IMR-90 (cell line): ENCODE measurements at regions not wholly inside any gene's neighbourhood (a gene's known extent, or its start where the extent isn't known, plus 50 kb on each side); places are given as distances from the start of the nearest gene placed in this dataset.

ENCODE experiments used
- ATAC-seq: fragments of 200-7000 bp; cut with Tn5 transposase; 2 replicates; pipeline ENCODE4 v1.9.1; 2020; ENCODE audit warnings: low read depth, mild to moderate bottlenecking, moderate library complexity
- BruUV-seq: library from RNA; stranded (reverse); fragments of 400-500 nt; replicated peaks from 2 replicates; lab custom pipeline; 2021; lab: Mats Ljungman, UMichigan
- CTCF ChIA-PET: fragments of 300-600 bp; formaldehyde crosslinking; extraction: SDS; loops from one replicate; lab custom pipeline; 2021; ENCODE audit warnings: antibody characterized with exemption; lab: Yijun Ruan, JAX
- POLR2A ChIA-PET: fragments of 300-600 bp; sonication (Branson Sonifier 250); formaldehyde crosslinking; loops from one replicate; lab custom pipeline; 2022; ENCODE audit warnings: antibody characterized with exemption; ENCODE audit not compliant: unreplicated experiment; lab: Charles Lee
- DNase-seq: peaks from one replicate; pipeline ENCODE4 v3.0.0; 2013
- H2AFZ ChIP-seq: replicated peaks from 2 replicates; pipeline ENCODE3; 2013; ENCODE audit warnings: low read length, mild to moderate bottlenecking; ENCODE audit not compliant: poor library complexity
- H2AK5ac ChIP-seq: 2 replicates; pipeline ENCODE4 v1.6.1; 2013; ENCODE audit warnings: low read depth, low read length, inconsistent platforms
- H2AK9ac ChIP-seq: replicated peaks from 2 replicates; pipeline ENCODE3; 2013; ENCODE audit warnings: mild to moderate bottlenecking, low read depth, low read length, moderate library complexity; ENCODE audit not compliant: poor library complexity
- H2BK120ac ChIP-seq: 2 replicates; pipeline ENCODE4 v1.6.1; 2013; ENCODE audit warnings: low read depth, low read length, inconsistent platforms
- H2BK15ac ChIP-seq: 3 replicates; pipeline ENCODE4 v1.6.1; 2013; ENCODE audit warnings: low read depth, low read length, inconsistent platforms
- H2BK20ac ChIP-seq: 2 replicates; pipeline ENCODE4 v1.6.1; 2013; ENCODE audit warnings: low read depth, mild to moderate bottlenecking, inconsistent platforms, low read length, moderate library complexity
- H2BK5ac ChIP-seq: 2 replicates; pipeline ENCODE4 v1.6.1; 2013; ENCODE audit warnings: mild to moderate bottlenecking, low read depth, low read length, inconsistent platforms; ENCODE audit not compliant: poor library complexity, severe bottlenecking
- H3K14ac ChIP-seq: replicated peaks from 2 replicates; pipeline ENCODE4 v1.6.1; 2013; ENCODE audit warnings: low read depth, low read length, inconsistent platforms
- H3K18ac ChIP-seq: 2 replicates; pipeline ENCODE4 v1.6.1; 2013; ENCODE audit warnings: low read depth, low read length, control low read depth
- H3K23ac ChIP-seq: 2 replicates; pipeline ENCODE4 v1.6.1; 2013; ENCODE audit warnings: low read depth, low read length, inconsistent platforms
- H3K27ac ChIP-seq: 2 replicates; pipeline ENCODE4 v1.5.1; 2013; ENCODE audit warnings: mild to moderate bottlenecking, control low read depth, low read length; ENCODE audit not compliant: insufficient read depth
- H3K27me3 ChIP-seq: 2 replicates; pipeline ENCODE4 v1.6.1; 2013; ENCODE audit warnings: low read length; ENCODE audit not compliant: control insufficient read depth, insufficient read depth
- H3K36me3 ChIP-seq: 2 replicates; pipeline ENCODE4 v1.6.1; 2013; ENCODE audit warnings: low read length, mixed read lengths; ENCODE audit not compliant: control insufficient read depth, insufficient read depth
- H3K4ac ChIP-seq: 2 replicates; pipeline ENCODE4 v1.6.1; 2013; ENCODE audit warnings: low read depth, low read length, inconsistent platforms
- H3K4me1 ChIP-seq: 2 replicates; pipeline ENCODE4 v1.6.1; 2013; ENCODE audit warnings: low read length, mixed read lengths; ENCODE audit not compliant: control insufficient read depth, insufficient read depth
- H3K4me2 ChIP-seq: 2 replicates; pipeline ENCODE4 v1.6.1; 2013; ENCODE audit warnings: low read depth, mild to moderate bottlenecking, control low read depth, low read length, moderate library complexity
- H3K4me3 ChIP-seq: 2 replicates; pipeline ENCODE4 v1.5.1; 2013; ENCODE audit warnings: low read depth, mild to moderate bottlenecking, control low read depth, low read length, moderate library complexity; ENCODE audit not compliant: insufficient read depth
- H3K56ac ChIP-seq: 2 replicates; pipeline ENCODE4 v1.6.1; 2013; ENCODE audit warnings: low read length, inconsistent platforms; ENCODE audit not compliant: insufficient read depth; ENCODE audit errors: extremely low read depth
- H3K79me1 ChIP-seq, 2 experiments: 2 replicates each; pipeline ENCODE4 v1.6.1; 2013; ENCODE audit warnings: low read length in 2 of 2, inconsistent platforms in 1 of 2, low read depth in 1 of 2
- H3K9ac ChIP-seq: 2 replicates; pipeline ENCODE4 v1.6.1; 2013; ENCODE audit warnings: low read depth, low read length, control low read depth
- H3K9me1 ChIP-seq: 2 replicates; pipeline ENCODE4 v1.6.1; 2013; ENCODE audit warnings: low read length, inconsistent platforms; ENCODE audit not compliant: insufficient read depth
- H3K9me3 ChIP-seq: 2 replicates; pipeline ENCODE4 v1.6.1; 2013; ENCODE audit warnings: low read length; ENCODE audit not compliant: control insufficient read depth, insufficient read depth
- H4K20me1 ChIP-seq: 2 replicates; pipeline ENCODE4 v1.6.1; 2013; ENCODE audit warnings: low read length, inconsistent platforms; ENCODE audit not compliant: insufficient read depth
- H4K5ac ChIP-seq: 2 replicates; pipeline ENCODE4 v1.6.1; 2013; ENCODE audit warnings: mild to moderate bottlenecking, low read depth, low read length, control low read depth
- H4K8ac ChIP-seq, 2 experiments: 2 replicates each; pipeline ENCODE4 v1.6.1; 2013; ENCODE audit warnings: low read depth in 2 of 2, low read length in 2 of 2, control low read depth in 1 of 2, inconsistent platforms in 1 of 2
- H4K91ac ChIP-seq: 2 replicates; pipeline ENCODE4 v1.6.1; 2013; ENCODE audit warnings: low read depth, low read length, inconsistent platforms; ENCODE audit not compliant: insufficient read depth
- CEBPB ChIP-seq: IDR thresholded peaks from 2 replicates; pipeline ENCODE4 v1.6.1; 2012; ENCODE audit warnings: low read depth, low read length, improper control_type of control experiment
- CHD1 ChIP-seq: IDR thresholded peaks from 2 replicates; pipeline ENCODE4 v1.6.1; 2012; ENCODE audit warnings: low read depth, low read length, improper control_type of control experiment
- CTCF ChIP-seq: conservative IDR thresholded peaks from 2 replicates; pipeline ENCODE4 v1.5.1; 2012; ENCODE audit warnings: mild to moderate bottlenecking, low read depth, low read length, improper control_type of control experiment
- FOS ChIP-seq: fragments of 150-350 bp; IDR thresholded peaks from 2 replicates; pipeline ENCODE4 v1.6.1; 2016; ENCODE audit warnings: low read depth, low read length
- POLR2A ChIP-seq: IDR thresholded peaks from 2 replicates; pipeline ENCODE4 v1.6.1; 2012; ENCODE audit warnings: mild to moderate bottlenecking, low read depth, low read length
- RFX5 ChIP-seq: IDR thresholded peaks from 2 replicates; pipeline ENCODE4 v1.8.0; 2012; ENCODE audit warnings: low read depth, mild to moderate bottlenecking, low read length, moderate library complexity
- USF2 ChIP-seq: fragments of 150-350 bp; IDR thresholded peaks from 2 replicates; pipeline ENCODE4 v1.6.1; 2017; ENCODE audit warnings: mild to moderate bottlenecking, antibody characterized with exemption, low read length, low read depth
- WGBS, 2 experiments: methylation state at CpG; one replicate each; pipeline versions ENCODE4 v1.1.5 to v1.1.7; 2013; ENCODE audit warnings: missing lambda C conversion rate in 2 of 2; ENCODE audit not compliant: insufficient read length in 1 of 2; ENCODE audit errors: extremely low coverage in 2 of 2; 5-methylcytosine and 5-hydroxymethylcytosine counted together
- dilution Hi-C: fragments of 300-500 bp; cut with HindIII; formaldehyde crosslinking; loops from one replicate; pipeline ENCODE4 v1.14.3; 2018; ENCODE audit warnings: low sequenced_read_pairs; ENCODE audit not compliant: unreplicated experiment
- in situ Hi-C: fragments of 300-500 bp; cut with MboI; formaldehyde crosslinking; loops from 3 replicates; pipeline ENCODE4 v1.14.3; 2019; ENCODE audit warnings: low sequenced_read_pairs, inconsistent platforms, mixed read lengths
- intact Hi-C: fragments of 100-400 bp; cut with micrococcal nuclease; formaldehyde crosslinking; loops from 2 replicates; pipeline ENCODE4 v1.10.0; 2022

GRCh38 chr4:170274616-170275015, 184.9 kb upstream of the AADAT start:
- Histone ChIP-seq H2BK20ac (no peak overlapping the region), H2BK15ac (no peak overlapping the region), H3K56ac (no peak overlapping the region), H3K9me3 (peaks cover 7% of the 10 kb centered on the region), H3K27ac (no peak overlapping the region), H2AFZ (no peak overlapping the region), H3K23ac (no peak overlapping the region), H4K5ac (no peak overlapping the region), H3K4me3 (no peak overlapping the region), H3K9me1 (no peaks in the 10 kb centered on the region), H4K91ac (no peak overlapping the region), H3K4me1 (no peaks in the 10 kb centered on the region), H3K9ac (no peak overlapping the region), H4K20me1 (no peaks in the 10 kb centered on the region), H3K27me3 (no peaks in the 10 kb centered on the region), H3K4ac (no peak overlapping the region), H3K14ac (no peak overlapping the region), H3K79me1 (no peaks in the 10 kb centered on the region), H3K4me2 (no peak overlapping the region), H3K18ac (no peak overlapping the region), H2AK9ac (no peak overlapping the region), H2AK5ac (no peak overlapping the region), H4K8ac (no peak overlapping the region), H3K36me3 (no peaks in the 10 kb centered on the region), H2BK5ac (no peak overlapping the region), H2BK120ac (no peak overlapping the region)
- TF ChIP-seq POLR2A (no peak), CTCF (no peak), CEBPB (no peak), CHD1 (no peak), FOS (no peak), USF2 (no peak), RFX5 (no peak)
- POLR2A ChIA-PET, result no interaction called here
- intact Hi-C loops (no loop called here), in situ Hi-C loops (no loop called here), dilution Hi-C loops (no loop called here)
- ATAC-seq (no peak), DNase-seq (no peak)
- no TSS peak for BruUV-seq
- no CpG with 5 or more reads among the region's 4 CpGs for WGBS, 2 experiments
- CTCF ChIA-PET, result no interaction called here
